Hematopoietic multipotent progenitor cell treated with erythropoietin and hydrocortisone succinate and interleukin-3 and kit ligand, for 8 days (in vitro differentiated cells): ENCODE measurements at regions not wholly inside any gene's neighbourhood (a gene's known extent, or its start where the extent isn't known, plus 50 kb on each side); places are given as distances from the start of the nearest gene placed in this dataset.
"Not testable (repeated sequence)": the region's sequence is repeated elsewhere in the genome, so short reads cannot be mapped to it uniquely, and the experiment has no call there.

Source experiments
- DNase-seq: peaks from one replicate; pipeline ENCODE4 v3.0.0-alpha.2; 2015

- DNase-seq, result no peak
Observed at GRCh38 chr15:38992506-38992905, 427.9 kb upstream of the RASGRP1 start.

- no peak for DNase-seq
Observed at GRCh38 chr15:38992930-38993329, 428.3 kb upstream of the RASGRP1 start.

- no peak for DNase-seq
Observed at GRCh38 chr15:38994310-38994709, 429.7 kb upstream of the RASGRP1 start.

GRCh38 chr15:38996111-38996631 lies 431.6 kb upstream of the RASGRP1 start:
- no peak for DNase-seq

GRCh38 chr15:38997841-38998240 lies 433.2 kb upstream of the RASGRP1 start:
- no peak for DNase-seq

- no peak for DNase-seq
Observed at GRCh38 chr15:39000008-39000734, 435.6 kb upstream of the RASGRP1 start.

- DNase-seq, result no peak
Observed at GRCh38 chr15:39009740-39010139, 445.1 kb upstream of the RASGRP1 start.

- not testable (repeated sequence) for DNase-seq
Observed at GRCh38 chr15:39011066-39011465, 446.5 kb upstream of the RASGRP1 start.

GRCh38 chr15:39013262-39013661 lies 448.6 kb upstream of the RASGRP1 start:
- no peak for DNase-seq

- no peak for DNase-seq
Observed at GRCh38 chr15:39014682-39015081, 450.1 kb upstream of the RASGRP1 start.

GRCh38 chr15:39016706-39017105 lies 452.1 kb upstream of the RASGRP1 start:
- DNase-seq, result no peak

- DNase-seq, result no peak
Observed at GRCh38 chr15:39018966-39019365, 454.4 kb upstream of the RASGRP1 start.

- no peak for DNase-seq
Observed at GRCh38 chr15:39021341-39021740, 456.7 kb upstream of the RASGRP1 start.

GRCh38 chr15:39022532-39023305 lies 458.1 kb upstream of the RASGRP1 start:
- no peak for DNase-seq

GRCh38 chr15:39025321-39025720 lies 460.7 kb upstream of the RASGRP1 start:
- no peak for DNase-seq

- no peak for DNase-seq
Observed at GRCh38 chr15:39025881-39026280, 461.3 kb upstream of the RASGRP1 start.

GRCh38 chr15:39028069-39028468 lies 463.5 kb upstream of the RASGRP1 start:
- DNase-seq, result no peak

GRCh38 chr15:39029741-39030140 lies 465.1 kb upstream of the RASGRP1 start:
- no peak for DNase-seq

- DNase-seq, result no peak
Observed at GRCh38 chr15:39030291-39031070, 465.9 kb upstream of the RASGRP1 start.

GRCh38 chr15:39031596-39031995 lies 467.0 kb upstream of the RASGRP1 start:
- no peak for DNase-seq

- DNase-seq, result no peak
Observed at GRCh38 chr15:39034816-39035215, 470.2 kb upstream of the RASGRP1 start.

GRCh38 chr15:39037611-39038010 lies 473.0 kb upstream of the RASGRP1 start:
- not testable (repeated sequence) for DNase-seq

- no peak for DNase-seq
Observed at GRCh38 chr15:39040861-39041260, 476.2 kb upstream of the RASGRP1 start.
